GM19468 (cell line): ENCODE measurements at regions not wholly inside any gene's neighbourhood (a gene's known extent, or its start where the extent isn't known, plus 50 kb on each side); places are given as distances from the start of the nearest gene placed in this dataset.
"Not testable (repeated sequence)": the region's sequence is repeated elsewhere in the genome, so short reads cannot be mapped to it uniquely, and the experiment has no call there.

Experiments
- ATAC-seq: cut with Tn5 transposase; IDR thresholded peaks from one replicate; pipeline ENCODE4 v1.9.1; 2021; ENCODE audit warnings: mild to moderate bottlenecking, moderate library complexity, moderate number of reproducible peaks; ENCODE audit not compliant: unreplicated experiment; ENCODE audit errors: extremely low read depth

GRCh38 chr10:109809954-109810353, 113.4 kb downstream of the XPNPEP1 start:
- ATAC-seq = not testable (repeated sequence)

GRCh38 chr10:109801191-109801590, 122.1 kb downstream of the XPNPEP1 start:
- ATAC-seq = not testable (repeated sequence)

DNA sequence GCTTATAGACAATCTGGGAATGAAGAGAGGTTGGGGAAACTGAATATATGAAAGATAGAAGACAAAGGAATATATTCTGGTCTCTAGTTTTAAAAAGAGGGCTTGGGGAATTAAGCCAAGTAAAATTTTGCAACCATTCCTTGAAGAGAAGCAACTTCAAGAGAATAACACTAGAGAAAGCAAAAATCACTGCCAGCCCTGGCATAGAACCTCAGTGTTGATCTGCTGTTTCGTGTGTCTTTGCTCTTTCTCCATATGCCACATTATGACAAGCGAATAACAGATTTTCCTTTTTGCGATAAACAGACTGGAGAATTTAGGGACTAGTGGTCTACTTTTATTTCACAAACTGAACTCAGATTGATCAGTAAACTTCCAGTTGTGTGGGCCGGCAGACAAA, 132.7 kb downstream of the XPNPEP1 start:
- ATAC-seq = no peak

DNA sequence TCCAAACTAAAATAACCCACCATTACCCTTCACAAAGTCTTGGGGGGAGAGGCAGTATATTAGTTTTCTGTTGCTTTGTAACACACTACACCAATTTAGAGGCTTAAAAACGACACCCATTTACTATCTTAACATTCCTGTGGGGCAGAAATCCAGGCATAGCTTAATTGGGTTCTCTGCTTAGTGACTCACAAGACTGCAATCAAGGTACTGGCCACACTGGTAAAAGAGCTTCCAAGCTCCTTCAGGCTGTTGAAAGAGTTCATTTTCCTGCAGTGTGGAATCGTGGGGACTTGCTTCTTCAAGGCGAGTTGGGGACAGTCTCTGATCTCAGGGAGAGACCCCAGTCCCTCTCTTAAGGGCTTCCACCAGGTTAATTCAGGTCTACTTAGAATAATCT, 139.1 kb downstream of the XPNPEP1 start:
- no peak for ATAC-seq

- ATAC-seq = no peak
These were observed 140.0 kb downstream of the XPNPEP1 start for GRCh38 chr10:109783286-109783685.

DNA sequence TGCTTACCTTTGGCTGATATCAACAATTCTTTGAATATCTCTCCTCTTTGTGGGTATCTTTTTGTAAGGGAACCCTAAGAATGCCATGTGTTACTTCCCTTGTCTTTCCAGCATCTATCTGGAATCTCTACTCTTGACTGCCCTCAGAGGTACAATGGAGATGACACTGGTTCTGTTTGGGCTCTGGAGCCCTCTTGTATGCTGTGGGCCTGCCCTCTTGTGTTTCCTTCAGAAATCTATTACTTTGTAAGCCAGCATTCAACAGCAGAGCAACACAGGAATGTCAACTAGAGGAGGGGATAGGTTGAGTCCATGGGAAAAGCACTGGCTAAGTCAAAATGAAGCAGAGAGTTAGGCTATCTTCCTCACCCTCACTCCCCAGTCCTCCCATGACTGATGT, 142.3 kb downstream of the XPNPEP1 start:
- ATAC-seq = no peak

DNA sequence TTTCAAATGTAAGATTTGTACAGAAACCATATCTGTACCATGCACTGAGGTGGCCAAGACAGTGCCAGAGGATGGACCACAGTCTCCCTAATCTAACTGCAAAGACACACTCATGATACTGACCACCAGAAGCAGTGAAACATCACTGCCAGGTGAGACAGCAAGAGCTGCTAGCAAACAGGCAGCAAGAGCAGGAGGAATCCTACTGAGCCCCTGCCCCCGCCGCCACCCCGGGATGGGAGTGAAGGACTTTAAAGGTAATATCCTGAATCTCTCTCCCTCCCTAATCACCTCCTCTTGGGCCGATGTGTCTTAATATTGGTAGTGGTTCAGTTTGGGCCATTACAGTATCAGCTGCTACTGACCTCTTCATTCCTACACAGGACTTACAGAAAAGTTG, 144.3 kb downstream of the XPNPEP1 start:
- ATAC-seq = no peak

DNA sequence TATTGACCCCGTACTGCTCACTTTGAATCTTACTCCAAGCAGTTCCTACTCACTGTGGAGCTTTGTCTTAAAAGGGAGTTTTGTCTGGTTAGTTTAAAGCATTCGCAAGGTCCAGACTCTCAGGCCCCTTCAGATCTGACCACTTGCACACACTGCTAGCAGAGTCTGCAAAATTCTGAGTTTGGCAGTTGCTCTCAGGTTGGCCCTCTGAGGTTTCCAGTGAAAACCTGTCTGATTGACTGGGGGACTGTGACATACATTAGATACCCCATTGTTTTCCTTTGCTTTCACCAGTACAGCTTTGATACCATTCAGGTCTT, 149.2 kb downstream of the XPNPEP1 start:
- no peak for ATAC-seq

DNA sequence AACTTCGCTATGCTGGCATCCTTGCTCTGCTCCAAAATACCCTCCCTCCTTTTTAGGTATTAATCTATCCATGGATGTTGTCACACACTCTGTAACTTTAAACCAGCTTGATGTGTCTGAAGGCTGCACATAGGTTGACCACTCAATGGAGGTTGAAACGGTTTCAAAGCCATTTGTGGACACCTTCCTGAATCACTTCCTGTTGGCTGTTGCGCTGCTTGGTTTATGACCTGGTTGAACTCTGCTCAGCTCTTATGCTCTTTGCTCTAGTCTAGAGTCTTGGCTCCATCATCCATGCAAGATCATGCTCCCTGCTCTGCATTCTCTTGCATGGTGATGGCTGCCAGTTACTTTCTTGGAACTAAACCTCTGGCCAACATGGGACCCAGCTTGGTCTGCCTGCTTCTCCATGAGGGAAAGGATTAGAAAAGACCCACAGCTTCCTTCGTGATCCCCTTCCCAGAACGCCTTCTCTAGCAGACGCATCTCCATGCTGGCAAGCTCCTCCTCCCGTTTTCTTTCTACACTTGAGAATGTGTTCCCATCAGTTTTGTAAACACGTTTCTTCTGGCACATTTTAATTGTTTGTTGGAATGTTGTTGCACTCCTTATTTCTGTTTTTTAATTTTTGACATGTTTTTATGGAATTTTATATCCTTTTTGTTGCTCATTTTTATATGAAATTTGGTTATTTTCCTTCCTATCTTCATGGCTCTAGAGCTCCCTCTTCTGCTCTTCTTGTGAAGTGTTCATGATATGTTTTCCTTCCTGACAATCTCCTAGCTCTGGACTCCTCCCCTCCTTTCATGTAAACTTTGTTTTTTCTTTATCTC, 149.8 kb downstream of the XPNPEP1 start:
- no peak for ATAC-seq

DNA sequence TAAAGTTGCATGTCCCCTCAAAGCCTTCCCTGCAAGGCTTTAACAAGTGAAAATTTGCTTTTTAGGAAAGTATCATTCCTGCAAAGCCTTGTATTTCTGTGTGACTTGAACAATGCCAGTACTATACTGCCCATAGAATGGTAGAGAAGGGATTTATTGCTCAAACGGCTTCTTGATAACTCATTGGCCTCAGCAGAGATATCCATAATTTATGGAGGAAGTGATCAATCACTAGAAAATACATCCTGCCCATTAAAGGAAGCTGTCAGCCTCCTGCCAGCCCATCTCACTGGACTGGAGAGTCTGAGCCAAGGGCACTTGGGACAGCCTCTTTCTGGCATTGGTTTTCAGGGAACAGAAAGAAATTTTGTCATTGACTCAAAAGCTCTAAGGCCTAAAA, 152.6 kb downstream of the XPNPEP1 start:
- ATAC-seq = no peak

DNA sequence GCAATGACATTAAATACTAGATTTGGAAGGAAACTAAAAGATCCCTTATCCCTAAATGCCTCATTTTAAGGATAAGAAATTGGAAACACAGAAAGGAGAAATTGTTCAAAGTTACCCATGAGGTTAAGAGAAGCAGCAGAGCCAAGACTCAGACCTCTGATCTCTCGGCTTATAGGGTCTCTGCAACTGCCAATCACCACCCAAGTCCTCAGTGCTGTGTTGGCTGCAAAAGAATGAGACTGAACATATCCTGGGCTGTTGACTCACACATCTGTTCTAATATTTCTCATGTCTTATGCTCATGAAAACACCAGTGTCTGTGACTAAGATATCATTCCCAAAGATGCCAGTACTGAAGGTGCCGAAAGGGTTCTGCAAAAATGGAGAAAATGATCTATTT, 153.3 kb downstream of the XPNPEP1 start:
- no peak for ATAC-seq

DNA sequence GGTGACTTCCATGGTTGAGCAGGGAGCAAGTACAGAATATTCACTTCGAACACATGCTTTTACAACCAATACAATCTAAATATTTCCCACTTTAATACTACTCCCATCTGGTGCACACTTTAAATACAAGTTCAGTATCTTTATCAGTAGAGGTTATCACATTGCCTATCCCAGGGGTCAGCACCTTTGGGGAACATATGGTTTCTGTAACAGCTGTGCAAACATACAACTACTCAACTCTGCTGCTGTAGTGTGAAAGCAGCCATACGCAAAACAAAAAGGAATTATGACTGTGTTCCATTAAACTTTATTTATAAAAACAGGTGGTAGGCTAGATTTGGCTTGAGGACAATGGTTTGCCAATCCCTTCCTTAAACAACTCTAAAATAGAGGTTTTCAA, 157.5 kb downstream of the XPNPEP1 start:
- no peak for ATAC-seq

- no peak for ATAC-seq
These were observed 160.8 kb downstream of the XPNPEP1 start for GRCh38 chr10:109762555-109762954.

- ATAC-seq = not testable (repeated sequence)
These were observed 165.6 kb downstream of the XPNPEP1 start for GRCh38 chr10:109757670-109758069.

DNA sequence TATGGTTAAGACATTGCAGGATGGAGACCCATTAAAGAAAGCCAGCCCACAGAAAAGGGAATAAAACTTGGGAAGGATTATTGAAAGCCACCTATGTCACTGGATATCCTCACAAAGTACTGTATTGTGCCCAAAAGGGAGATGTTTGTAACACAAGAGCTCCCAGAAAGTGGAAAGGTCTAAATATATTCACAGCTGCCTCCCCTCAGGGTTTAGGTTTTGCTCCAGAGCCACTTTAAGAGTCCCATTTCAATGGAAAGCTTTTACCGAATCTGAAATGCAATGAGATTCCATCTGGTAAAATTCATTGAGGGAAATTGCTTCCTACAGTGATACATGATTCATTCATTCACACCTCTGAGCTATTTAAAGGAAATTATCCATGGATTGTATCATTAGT, 176.4 kb downstream of the XPNPEP1 start:
- ATAC-seq = no peak

DNA sequence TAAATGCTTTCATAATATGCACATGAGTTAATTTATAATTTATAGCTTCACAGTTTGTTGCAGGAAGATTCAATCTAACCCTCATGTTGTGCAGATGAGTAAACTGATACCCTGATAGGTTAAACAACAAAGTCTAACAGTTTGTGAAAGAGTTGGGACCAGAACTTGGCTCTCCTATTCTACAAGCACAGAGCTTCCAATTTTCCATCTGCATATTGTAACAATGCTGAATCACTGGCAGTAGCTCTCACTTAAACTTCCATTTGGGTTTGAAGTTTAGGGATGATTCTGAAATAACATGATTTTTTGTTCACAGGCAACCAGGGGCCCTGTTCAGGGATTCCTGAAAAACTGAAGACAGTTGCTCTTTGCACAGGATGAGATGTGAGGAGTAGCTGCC, 179.3 kb downstream of the XPNPEP1 start:
- no peak for ATAC-seq

DNA sequence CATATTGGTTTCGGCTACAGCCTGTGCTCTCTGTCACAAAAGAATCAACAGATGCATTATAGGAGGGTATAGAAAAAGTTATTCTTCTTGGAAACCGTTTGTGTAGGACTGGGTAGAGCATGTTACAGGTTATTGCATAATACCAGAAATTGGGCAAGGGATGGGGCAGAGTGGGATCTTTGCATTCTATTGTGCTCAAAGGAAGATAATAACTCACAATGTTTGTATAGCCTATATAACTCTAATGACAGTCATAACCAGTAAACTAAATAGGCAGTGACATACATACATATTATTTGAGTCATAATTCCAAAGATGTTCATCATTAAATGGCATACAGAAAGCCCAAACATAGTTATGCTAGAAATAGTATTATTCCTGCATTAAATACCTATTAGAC, 179.7 kb downstream of the XPNPEP1 start:
- ATAC-seq = no peak

- no peak for ATAC-seq
These were observed 180.2 kb downstream of the XPNPEP1 start for GRCh38 chr10:109743146-109743545.

DNA sequence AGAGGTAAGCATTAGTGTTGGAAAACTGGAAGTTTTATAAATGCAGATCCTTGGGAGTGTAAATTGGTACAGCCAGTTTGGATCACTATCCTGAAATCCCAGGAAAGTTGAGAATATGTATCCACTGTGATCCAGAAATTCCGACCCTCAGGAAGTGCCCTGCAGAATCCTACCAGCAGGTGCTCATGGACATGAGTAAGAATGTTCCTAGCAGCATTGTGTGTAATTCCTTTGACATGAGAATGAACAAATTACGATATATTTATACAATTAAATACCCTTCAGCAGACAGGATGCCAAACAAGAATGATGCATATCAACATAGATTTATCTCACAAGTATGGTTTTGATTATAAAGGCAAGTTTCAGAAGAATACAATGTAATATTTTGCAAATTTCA, 181.6 kb downstream of the XPNPEP1 start:
- ATAC-seq = no peak

DNA sequence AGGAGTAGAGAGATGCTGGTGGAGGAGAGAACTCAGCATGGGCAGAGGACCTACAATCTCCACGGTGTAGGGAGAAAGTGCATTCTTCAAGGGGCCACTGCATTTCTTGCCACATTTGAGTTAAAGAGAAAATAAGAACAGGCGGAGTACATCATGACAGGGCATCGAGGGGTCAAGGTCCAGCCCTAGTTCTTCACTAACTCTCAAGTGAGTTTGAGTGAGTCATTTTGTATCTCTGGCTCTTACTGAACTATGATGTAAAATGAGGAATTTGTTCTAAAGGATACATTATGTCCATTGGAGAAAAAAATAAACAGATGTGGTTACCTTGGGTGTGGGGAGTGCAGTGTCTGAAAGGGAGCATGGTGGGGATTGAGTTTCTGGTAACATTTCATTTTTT, 182.9 kb downstream of the XPNPEP1 start:
- no peak for ATAC-seq

- no peak for ATAC-seq
These were observed 185.7 kb downstream of the XPNPEP1 start for GRCh38 chr10:109737626-109738025.

DNA sequence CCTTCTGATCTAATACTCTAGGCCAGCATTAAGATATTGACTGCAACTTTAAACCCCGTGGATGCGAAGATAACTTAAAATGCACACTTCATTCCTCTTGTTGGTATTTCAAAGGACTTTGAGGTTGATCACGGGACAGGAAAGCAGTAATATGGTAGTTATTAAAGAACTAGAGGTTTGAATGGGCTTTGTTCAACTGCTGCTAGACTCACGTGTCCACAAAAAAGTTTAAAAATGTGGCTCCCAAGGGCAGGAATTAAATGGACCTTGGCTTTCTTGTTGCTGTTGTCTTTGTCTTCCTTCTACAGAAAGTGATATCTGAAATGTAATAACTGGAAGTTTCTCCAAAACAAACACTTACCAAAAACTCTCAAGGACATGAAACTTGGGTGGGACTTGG, 186.3 kb downstream of the XPNPEP1 start:
- ATAC-seq = no peak
